ENCODE measurements at regions not wholly inside any gene's neighbourhood (a gene's known extent, or its start where the extent isn't known, plus 50 kb on each side); places are given as distances from the start of the nearest gene placed in this dataset.
A peak's percentile ranks its signal among the peaks of the same experiment; 100 is the strongest.

DNA sequence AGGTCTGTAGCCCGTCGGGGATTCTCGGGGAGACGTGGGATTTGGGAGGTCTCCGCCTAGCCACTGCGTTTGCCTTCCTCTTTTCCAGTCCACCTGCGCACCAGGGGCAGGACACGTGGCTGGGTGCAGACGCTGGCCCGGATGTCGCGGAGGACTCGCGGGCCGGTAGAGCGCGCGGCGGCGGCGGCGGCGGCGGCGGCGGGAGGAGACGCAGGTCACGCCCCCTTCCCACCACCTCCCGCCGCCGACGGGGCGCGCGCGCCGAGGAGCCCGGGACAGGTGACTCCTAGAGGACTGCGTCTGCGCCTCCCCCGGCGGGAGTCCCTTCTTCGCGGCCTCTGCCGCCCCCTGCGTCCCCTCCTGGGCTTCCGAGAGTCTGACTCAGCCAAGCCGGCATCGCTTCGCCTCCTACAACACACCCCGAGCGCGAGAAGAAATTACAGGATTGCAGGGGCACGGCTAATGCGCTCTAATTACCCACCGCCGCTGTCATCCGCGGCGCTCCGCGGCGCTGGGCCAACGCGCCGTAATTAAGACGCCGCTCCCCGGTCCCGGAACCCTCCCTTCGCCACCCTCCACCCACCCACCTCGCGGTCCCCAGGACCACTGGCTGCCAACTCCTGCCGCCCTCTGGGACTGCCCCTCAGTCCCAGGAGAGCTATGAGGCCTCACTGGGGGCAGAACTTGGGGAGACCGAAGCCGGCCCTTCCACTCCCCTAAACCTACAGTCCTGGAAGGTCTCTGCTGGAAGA lies 124.5 kb downstream of the MRPL14 start:
- Histone ChIP-seq H4K20me1 (ENCODE audit: insufficient read depth, low read length) (no peaks in the 10 kb centered on the region), H3K36me3 (ENCODE audit: insufficient read depth, low read length) (no peaks in the 10 kb centered on the region), H3K4me1 (ENCODE audit: insufficient read depth, low read length) (peaks cover 28% of the 10 kb centered on the region), H3K79me2 (ENCODE audit: insufficient read depth, low read length) (no peaks in the 10 kb centered on the region), H3K9me3 (ENCODE audit: low read depth, low read length) (no peaks in the 10 kb centered on the region), H3K4me2 (ENCODE audit: insufficient read depth, low read length) (peak overlapping the region; percentile 73), H2AFZ (ENCODE audit: low read length) (peak overlapping the region; percentile 85), H3K27me3 (ENCODE audit: insufficient read depth, low read length) (no peaks in the 10 kb centered on the region), H3K4me3 (ENCODE audit: insufficient read depth, low read length) (peak overlapping the region; percentile 72), H3K27ac (ENCODE audit: low read depth, low read length) (peak overlapping the region; percentile 53)
- TF ChIP-seq, protein P1, sequence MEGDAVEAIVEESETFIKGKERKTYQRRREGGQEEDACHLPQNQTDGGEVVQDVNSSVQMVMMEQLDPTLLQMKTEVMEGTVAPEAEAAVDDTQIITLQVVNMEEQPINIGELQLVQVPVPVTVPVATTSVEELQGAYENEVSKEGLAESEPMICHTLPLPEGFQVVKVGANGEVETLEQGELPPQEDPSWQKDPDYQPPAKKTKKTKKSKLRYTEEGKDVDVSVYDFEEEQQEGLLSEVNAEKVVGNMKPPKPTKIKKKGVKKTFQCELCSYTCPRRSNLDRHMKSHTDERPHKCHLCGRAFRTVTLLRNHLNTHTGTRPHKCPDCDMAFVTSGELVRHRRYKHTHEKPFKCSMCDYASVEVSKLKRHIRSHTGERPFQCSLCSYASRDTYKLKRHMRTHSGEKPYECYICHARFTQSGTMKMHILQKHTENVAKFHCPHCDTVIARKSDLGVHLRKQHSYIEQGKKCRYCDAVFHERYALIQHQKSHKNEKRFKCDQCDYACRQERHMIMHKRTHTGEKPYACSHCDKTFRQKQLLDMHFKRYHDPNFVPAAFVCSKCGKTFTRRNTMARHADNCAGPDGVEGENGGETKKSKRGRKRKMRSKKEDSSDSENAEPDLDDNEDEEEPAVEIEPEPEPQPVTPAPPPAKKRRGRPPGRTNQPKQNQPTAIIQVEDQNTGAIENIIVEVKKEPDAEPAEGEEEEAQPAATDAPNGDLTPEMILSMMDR (IDR thresholded peaks at IDR 0.05; ENCODE audit: extremely low read depth, low read depth, low read length) = peak; percentile 11
- DNase-seq (ENCODE audit: insufficient read length, low spot score, missing footprints) = peak; percentile 94

- TF ChIP-seq, protein P1 (IDR thresholded peaks at IDR 0.05; ENCODE audit: extremely low read depth, low read depth, low read length) = no peak
- H3K9me3 ChIP-seq (ENCODE audit: low read depth, low read length) = no peaks in the 10 kb centered on the region
- peaks cover 30% of the 10 kb centered on the region for H3K4me1 ChIP-seq (ENCODE audit: insufficient read depth, low read length)
- H3K79me2 ChIP-seq (ENCODE audit: insufficient read depth, low read length) = no peaks in the 10 kb centered on the region
- DNase-seq (ENCODE audit: insufficient read length, low spot score, missing footprints) = peak; percentile 88
- no peaks in the 10 kb centered on the region for H3K36me3 ChIP-seq (ENCODE audit: insufficient read depth, low read length)
- peak overlapping the region; percentile 72 for H3K4me3 ChIP-seq (ENCODE audit: insufficient read depth, low read length)
- peak overlapping the region; percentile 85 for H2AFZ ChIP-seq (ENCODE audit: low read length)
- no peaks in the 10 kb centered on the region for H3K27me3 ChIP-seq (ENCODE audit: insufficient read depth, low read length)
- no peaks in the 10 kb centered on the region for H4K20me1 ChIP-seq (ENCODE audit: insufficient read depth, low read length)
- H3K4me2 ChIP-seq (ENCODE audit: insufficient read depth, low read length) = peak overlapping the region; percentile 73
- H3K27ac ChIP-seq (ENCODE audit: low read depth, low read length) = peak overlapping the region; percentile 53
These were observed 125.1 kb downstream of the MRPL14 start for GRCh38 chr6:44002067-44002592.

- Histone ChIP-seq H3K9me3 (ENCODE audit: low read depth, low read length) (no peaks in the 10 kb centered on the region), H3K4me1 (ENCODE audit: insufficient read depth, low read length) (peaks cover 32% of the 10 kb centered on the region), H3K27ac (ENCODE audit: low read depth, low read length) (peak overlapping the region; percentile 53), H3K4me3 (ENCODE audit: insufficient read depth, low read length) (peak overlapping the region; percentile 72), H3K36me3 (ENCODE audit: insufficient read depth, low read length) (no peaks in the 10 kb centered on the region), H3K27me3 (ENCODE audit: insufficient read depth, low read length) (no peaks in the 10 kb centered on the region), H3K79me2 (ENCODE audit: insufficient read depth, low read length) (no peaks in the 10 kb centered on the region), H4K20me1 (ENCODE audit: insufficient read depth, low read length) (no peaks in the 10 kb centered on the region), H3K4me2 (ENCODE audit: insufficient read depth, low read length) (peak overlapping the region; percentile 73), H2AFZ (ENCODE audit: low read length) (no peak overlapping the region)
- TF ChIP-seq, protein P1 (IDR thresholded peaks at IDR 0.05; ENCODE audit: extremely low read depth, low read depth, low read length) = peak; percentile 50
- DNase-seq (ENCODE audit: insufficient read length, low spot score, missing footprints) = peak; percentile 90
These were observed 125.8 kb downstream of the MRPL14 start for GRCh38 chr6:44001318-44002066.

Data from osteoblast (primary cell).